Gastroesophageal sphincter (tissue), 3 donors: ENCODE measurements at regions not wholly inside any gene's neighbourhood (a gene's known extent, or its start where the extent isn't known, plus 50 kb on each side); places are given as distances from the start of the nearest gene placed in this dataset.

Experiments used
- CTCF ChIP-seq, 4 experiments: fragments of 200-600 bp in 2 of 4; fragments of 450-650 bp in 2 of 4; sonication (generic) in 1 of 4; IDR thresholded peaks; one replicate each; pipeline ENCODE4 v1.5.1; 2017 to 2019; ENCODE audit warnings: antibody characterized with exemption in 4 of 4, mild to moderate bottlenecking in 2 of 4, moderate library complexity in 2 of 4
- POLR2A ChIP-seq, 2 donors: fragments of 450-650 bp; IDR thresholded peaks; one replicate each; pipeline ENCODE4 v1.6.1; 2017; ENCODE audit warnings: antibody characterized with exemption in 2 of 2, mild to moderate bottlenecking in 2 of 2, moderate library complexity in 1 of 2
- POLR2AphosphoS5 ChIP-seq: sonication (generic); formaldehyde crosslinking; IDR thresholded peaks from one replicate; pipeline ENCODE4 v1.6.1; 2017; ENCODE audit warnings: antibody characterized with exemption

DNA sequence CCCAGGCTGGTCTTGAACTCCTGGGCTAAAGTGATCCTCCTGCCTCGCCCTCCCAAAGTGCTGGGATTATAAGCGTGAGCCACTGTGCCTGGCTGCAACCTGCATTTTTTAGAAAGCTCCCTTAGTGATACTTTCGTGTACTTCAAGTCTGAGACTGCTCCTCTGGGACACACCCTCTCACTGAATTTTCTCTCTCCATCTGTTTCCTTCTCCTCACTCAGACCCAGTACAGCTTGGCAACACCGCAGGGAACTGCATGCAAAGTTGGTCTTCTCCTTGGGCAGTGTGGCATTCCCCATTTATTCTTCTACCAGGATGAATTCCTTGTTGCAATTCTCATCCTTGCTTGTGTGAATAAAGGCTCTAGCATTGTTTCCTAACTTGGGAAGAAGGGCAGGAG is 175.9 kb downstream of the LPIN1 start:
- no peak for TF ChIP-seq POLR2A (IDR thresholded peaks at IDR 0.05)
- no peak for TF ChIP-seq CTCF (IDR thresholded peaks at IDR 0.05)
- no peak for TF ChIP-seq POLR2AphosphoS5
